ENCODE measurements at regions not wholly inside any gene's neighbourhood (a gene's known extent, or its start where the extent isn't known, plus 50 kb on each side); places are given as distances from the start of the nearest gene placed in this dataset.
"Not testable (repeated sequence)": the region's sequence is repeated elsewhere in the genome, so short reads cannot be mapped to it uniquely, and the experiment has no call there.

- no peak for FAIRE-seq
Observed at GRCh38 chr4:26048378-26048882, 134.4 kb downstream of the SMIM20 start.

- FAIRE-seq: no peak
Observed at GRCh38 chr4:26048950-26049349, 134.9 kb downstream of the SMIM20 start.

DNA sequence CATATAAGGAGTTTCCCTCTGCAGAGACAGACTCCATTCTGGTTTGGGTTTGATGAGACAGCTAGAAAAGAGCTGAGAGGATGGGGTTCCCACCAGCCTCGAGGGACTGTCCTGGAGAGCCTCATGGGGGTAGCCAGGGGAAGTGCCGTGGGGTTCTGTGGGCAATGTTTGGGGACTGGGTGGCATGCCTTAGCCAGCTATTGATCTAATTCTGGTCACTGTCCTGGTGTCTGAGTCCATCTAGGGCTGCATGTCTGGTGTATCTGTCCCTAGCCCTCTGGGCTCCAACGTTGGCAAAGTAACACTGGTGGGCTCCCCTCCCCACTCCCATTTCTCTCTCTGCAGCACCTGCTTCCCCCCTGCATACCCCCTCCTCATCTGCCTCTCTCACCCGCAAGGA is 135.4 kb downstream of the SMIM20 start:
- no peak for FAIRE-seq

DNA sequence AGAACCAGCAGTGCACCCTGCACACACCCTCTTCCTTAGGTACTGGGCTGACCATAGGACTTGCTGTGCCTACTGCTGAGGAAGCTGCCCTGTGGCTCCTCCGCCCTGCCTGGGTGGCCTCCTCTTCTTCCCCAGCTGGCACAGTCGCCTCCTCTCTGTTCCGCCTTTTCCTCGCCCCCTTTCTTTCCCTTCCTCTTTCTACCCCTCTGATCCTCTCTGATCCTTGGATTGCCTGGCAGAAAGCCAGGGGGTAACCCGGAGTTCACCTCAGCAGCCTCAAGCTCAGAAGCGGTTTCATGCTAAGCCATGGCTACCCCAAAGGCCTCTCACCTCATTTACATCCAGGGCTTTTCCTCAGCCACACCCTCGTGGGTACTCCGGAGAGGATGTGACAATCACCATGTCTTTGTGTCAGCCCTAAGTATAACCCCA is 136.2 kb downstream of the SMIM20 start:
- no peak for FAIRE-seq

DNA sequence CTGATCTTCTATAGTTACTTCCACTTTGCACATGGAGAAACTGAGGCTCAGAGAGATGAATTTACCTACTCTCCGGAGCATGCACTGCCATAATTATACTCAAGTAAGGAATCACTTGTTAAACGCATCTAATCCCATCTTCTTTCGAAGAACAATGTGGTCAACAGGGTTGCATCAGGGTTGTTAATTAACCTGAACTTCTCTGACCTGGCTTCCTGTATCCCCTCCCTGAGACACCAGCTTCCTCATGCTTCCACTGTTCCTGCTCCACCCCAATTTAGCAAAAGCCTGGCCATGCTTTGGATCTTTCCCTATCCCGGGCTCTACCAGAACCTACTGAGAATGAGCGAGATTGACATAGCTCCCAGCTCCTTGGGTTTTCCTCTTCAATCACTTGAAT is 136.7 kb downstream of the SMIM20 start:
- FAIRE-seq: no peak

DNA sequence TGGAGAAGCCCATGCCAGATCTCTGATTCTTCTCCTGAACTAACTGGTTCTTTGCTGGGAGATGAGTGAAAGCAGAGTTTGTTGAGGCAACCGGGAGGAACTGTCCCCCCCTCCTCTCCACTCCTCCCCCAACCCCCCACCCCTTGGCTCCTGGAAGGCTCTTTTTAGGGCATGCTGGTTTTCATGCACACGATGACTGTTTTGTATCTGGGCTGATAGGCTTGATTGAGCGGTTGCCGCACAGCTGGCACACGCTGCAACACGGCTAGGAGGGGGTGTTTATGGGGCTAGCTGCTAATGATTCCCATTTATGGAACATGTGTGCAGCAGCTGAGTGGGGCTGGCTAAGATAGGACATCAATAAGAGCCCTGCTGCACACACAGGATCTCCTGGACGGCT is 137.2 kb downstream of the SMIM20 start:
- no peak for FAIRE-seq

DNA sequence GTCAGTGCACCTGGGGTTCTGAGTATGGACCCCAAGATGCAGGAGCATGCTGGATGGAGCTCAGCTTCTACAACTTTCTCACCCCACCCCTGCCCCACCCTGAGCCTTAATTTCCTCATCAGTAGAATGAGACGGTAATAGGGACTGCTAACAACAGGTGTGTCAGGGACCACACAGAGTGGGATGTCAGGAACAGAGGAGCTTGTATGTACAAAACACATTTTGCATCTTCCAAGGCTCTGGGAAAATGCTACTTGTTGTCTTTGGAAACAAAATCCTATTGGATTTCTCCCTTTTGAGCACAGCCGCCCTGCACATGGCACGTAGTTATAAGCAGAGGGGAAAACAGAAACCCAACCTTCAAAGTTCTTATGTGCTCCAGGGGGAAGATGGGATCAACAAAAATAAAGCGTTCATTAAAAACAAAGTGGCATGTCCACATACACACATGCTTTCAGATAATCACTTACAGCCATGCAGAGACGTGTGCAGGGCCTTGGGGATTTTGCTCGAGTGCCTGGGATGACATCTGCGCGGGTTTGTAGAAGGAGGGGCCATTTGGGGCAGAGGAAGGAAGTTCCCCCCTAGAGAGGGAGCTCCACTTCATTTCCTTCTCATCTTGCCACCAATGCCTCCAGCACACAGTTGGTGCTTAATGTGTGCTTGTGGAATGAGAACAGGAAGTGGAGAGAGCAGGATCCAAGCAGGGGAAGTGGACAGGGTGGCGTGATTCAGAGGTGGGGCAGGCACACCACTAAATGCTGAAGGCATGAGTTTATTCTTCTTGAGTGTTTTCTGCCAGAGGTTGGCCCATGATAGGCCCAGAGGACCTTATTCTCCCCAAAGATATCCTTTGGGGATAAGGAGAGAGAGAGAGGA is 138.9 kb downstream of the SMIM20 start:
- no peak for FAIRE-seq

DNA sequence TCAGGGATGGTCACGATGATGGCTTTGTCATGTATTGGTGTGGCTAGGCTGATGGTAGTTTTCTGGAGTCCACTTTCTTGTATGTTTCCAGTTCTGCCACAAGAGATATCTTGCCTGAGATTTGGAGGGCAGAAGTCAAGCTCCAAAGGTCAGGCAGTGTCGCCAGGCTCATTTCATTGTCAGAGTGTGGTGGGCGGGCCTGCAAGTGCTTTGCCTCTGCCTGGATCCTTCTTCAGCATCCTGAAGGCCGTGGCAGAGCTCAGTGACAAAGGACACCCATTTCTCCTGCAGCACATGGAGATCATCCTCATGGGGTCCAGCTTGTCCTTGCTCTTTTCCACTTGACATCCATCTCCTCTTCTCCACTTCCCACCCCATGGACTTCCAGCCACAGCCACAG is 139.7 kb downstream of the SMIM20 start:
- no peak for FAIRE-seq

- no peak for FAIRE-seq
Observed at GRCh38 chr4:26055855-26056254, 141.8 kb downstream of the SMIM20 start.

GRCh38 chr4:26056406-26056805 is 142.4 kb downstream of the SMIM20 start:
- no peak for FAIRE-seq

DNA sequence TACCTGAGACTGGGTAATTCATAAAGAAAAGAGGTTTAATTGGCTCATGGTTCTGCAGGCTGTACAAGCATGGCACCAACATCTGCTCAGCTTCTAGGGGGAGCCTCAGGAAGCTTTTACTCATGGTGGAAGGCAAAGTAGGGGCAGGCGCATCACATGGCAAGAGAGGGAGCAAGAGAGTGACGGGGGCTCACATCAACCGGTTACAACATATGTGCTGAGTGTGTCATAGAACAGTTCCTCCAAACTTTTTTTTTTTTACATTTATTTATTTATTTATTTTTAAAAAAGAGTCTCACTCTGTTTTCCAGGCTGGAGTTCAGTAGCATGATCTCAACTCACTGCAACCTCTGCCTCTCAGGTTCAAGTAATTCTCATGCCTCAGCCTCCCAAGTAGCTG is 143.8 kb downstream of the SMIM20 start:
- not testable (repeated sequence) for FAIRE-seq

GRCh38 chr4:26058537-26058936 is 144.5 kb downstream of the SMIM20 start:
- FAIRE-seq: no peak

DNA sequence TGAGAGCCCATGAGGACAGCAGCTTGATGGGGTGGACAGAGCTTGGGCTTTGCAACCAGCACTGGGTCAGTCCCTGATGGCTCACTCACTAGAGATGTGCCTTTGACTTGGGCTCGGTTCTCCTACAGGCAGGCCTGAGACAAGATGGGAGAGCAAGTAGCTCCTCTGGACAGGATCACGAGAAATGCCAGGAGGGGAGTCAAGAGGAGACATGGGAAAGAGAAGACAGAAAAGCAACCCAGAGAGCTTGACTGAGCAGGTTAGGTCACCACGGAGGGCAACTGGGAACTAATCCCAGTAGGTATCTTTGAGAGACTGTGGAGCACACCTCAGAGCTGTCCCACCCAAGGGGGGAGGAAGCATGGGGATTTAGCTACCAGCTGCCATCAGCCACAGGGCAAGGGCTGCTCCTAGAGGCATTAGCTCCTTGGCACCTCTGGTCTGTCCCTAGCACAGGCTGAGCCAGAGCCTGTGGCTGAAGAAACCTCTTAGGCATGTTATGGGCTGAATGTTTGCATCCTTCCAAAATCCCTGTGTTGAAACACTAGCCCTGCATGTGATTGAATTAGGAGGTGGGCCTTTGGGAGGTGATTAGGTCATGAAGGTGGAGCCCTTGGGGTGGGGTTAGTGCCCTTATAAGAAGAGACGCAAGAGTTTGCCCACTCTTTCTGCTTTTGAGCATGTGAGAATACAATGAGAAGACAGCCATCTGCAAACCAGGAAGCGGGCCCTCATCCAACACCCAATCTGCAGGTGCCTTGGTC is 145.6 kb downstream of the SMIM20 start:
- no peak for FAIRE-seq

GRCh38 chr4:26060286-26060685 is 146.3 kb downstream of the SMIM20 start:
- no peak for FAIRE-seq

DNA sequence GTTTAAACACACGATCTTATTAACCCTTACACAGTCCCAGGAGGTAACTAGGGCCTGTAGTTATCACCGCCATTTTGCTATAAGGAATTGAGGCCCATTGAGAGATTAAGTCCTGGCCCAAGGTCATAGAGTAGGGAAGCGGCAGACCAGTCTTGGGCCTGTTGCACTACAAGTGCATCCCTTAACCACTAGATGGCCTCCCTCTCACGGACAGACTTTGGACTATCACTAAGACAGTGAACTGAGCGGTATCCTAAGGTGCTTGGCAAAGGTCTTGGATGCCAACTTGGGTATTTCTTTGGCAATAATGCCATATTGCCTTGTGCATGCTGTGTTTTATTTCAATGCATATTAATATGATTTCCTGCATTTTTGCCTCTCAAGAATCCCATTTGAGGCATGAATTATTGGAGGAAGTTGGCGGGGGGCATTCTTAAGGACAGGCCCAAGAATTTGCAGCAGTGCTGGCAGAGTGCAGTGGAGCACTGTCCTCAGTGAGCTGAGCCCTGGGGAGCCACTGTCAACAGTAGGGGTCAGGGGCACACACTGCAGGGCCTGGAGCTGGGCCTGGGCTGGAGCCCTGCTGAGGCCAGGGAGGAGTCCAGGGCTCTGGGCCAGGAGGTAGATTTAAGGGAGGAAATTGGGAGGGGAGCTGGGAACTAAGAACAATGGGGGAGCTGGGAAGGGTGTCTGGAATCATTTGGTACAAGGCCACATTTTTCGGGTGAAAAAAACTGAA is 147.4 kb downstream of the SMIM20 start:
- FAIRE-seq: no peak

- no peak for FAIRE-seq
Observed at GRCh38 chr4:26062215-26062614, 148.2 kb downstream of the SMIM20 start.

DNA sequence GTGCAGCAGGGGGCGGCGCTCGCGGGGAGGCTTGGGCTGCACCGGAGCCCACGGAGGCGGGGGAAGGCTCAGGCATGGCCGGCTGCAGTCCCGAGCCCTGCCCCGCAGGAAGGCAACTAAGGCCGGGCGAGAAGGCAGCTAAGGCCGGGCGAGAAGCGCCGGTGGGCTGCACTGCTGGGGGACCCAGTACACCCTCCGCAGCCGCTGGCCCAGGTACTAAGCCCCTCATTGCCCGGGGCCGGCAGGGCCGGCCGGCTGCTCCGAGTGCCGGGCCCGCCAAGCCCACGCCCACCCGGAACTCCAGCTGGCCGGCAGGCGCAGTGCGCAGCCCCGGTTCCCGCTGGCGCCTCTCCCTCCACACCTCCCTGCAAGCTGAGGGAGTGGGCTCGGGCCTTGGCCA is 150.0 kb downstream of the SMIM20 start:
- not testable (repeated sequence) for FAIRE-seq

GRCh38 chr4:26065833-26066232 is 151.8 kb downstream of the SMIM20 start:
- FAIRE-seq: no peak

GRCh38 chr4:26067035-26067434 is 153.0 kb downstream of the SMIM20 start:
- FAIRE-seq: no peak

GRCh38 chr4:26069218-26069617 is 155.2 kb downstream of the SMIM20 start:
- no peak for FAIRE-seq

DNA sequence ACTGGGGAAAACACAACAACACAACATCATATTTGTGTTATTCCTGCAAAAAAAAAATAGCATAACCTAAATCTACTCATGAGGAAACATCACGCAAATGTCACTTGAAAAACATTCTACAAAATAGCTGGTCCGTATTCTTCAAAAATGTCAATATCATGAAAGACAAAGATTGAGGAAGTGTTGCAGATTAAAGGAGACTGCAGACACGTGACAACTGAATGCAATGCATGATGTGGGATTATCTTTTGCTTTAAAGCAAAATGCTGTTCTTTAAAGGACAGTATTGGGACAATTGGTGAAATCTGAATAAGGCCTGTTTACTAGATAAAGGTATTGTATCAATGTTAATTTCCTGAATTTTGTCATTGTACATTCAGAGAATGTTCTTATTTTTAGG is 157.7 kb downstream of the SMIM20 start:
- FAIRE-seq: no peak

GRCh38 chr4:26073886-26074560 is 160.0 kb downstream of the SMIM20 start:
- FAIRE-seq: no peak
